ENCODE measurements at regions not wholly inside any gene's neighbourhood (a gene's known extent, or its start where the extent isn't known, plus 50 kb on each side); places are given as distances from the start of the nearest gene placed in this dataset.

- Histone ChIP-seq H3K4me1 (no peaks in the 10 kb centered on the region), H3K9me3 (no peaks in the 10 kb centered on the region), H3K36me3 (no peaks in the 10 kb centered on the region), H3K27ac (no peak overlapping the region), H3K27me3 (no peaks in the 10 kb centered on the region), H3K4me3 (no peak overlapping the region)
- ATAC-seq (no peak), DNase-seq (no peak)
- intact Hi-C loops (cut with DNase I): no loop called here
- TF ChIP-seq, protein P1, sequence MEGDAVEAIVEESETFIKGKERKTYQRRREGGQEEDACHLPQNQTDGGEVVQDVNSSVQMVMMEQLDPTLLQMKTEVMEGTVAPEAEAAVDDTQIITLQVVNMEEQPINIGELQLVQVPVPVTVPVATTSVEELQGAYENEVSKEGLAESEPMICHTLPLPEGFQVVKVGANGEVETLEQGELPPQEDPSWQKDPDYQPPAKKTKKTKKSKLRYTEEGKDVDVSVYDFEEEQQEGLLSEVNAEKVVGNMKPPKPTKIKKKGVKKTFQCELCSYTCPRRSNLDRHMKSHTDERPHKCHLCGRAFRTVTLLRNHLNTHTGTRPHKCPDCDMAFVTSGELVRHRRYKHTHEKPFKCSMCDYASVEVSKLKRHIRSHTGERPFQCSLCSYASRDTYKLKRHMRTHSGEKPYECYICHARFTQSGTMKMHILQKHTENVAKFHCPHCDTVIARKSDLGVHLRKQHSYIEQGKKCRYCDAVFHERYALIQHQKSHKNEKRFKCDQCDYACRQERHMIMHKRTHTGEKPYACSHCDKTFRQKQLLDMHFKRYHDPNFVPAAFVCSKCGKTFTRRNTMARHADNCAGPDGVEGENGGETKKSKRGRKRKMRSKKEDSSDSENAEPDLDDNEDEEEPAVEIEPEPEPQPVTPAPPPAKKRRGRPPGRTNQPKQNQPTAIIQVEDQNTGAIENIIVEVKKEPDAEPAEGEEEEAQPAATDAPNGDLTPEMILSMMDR (IDR thresholded peaks at IDR 0.05): no peak
Measured at GRCh38 chr16:63928421-63928820, 1193.4 kb downstream of the CDH11 start.

DNA sequence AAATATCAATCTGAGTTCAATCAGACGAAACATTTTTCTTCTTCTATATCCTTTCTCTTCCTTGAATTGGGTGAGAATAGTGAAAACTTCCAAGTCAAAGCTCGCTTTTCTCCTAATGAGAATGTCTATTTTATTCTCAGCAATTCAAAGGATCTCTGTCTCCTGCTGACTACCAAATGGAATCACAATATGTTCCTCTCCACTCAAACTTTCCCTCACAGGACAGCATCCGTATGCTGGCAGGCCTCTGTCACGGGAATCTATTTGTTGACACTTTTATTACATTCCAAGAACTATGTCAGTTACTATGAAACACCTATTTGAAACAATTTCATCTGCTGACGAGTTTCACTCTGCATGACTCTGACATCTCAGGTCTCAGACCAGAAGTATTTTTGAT, 1196.6 kb downstream of the CDH11 start:
- Histone ChIP-seq H3K9me3 (no peaks in the 10 kb centered on the region), H3K27ac (no peak overlapping the region), H3K4me3 (no peak overlapping the region), H3K27me3 (no peaks in the 10 kb centered on the region), H3K4me1 (no peaks in the 10 kb centered on the region), H3K36me3 (no peaks in the 10 kb centered on the region)
- DNase-seq (no peak), ATAC-seq (no peak)
- TF ChIP-seq, protein P1 (IDR thresholded peaks at IDR 0.05): no peak
- intact Hi-C loops (cut with DNase I): no loop called here

DNA sequence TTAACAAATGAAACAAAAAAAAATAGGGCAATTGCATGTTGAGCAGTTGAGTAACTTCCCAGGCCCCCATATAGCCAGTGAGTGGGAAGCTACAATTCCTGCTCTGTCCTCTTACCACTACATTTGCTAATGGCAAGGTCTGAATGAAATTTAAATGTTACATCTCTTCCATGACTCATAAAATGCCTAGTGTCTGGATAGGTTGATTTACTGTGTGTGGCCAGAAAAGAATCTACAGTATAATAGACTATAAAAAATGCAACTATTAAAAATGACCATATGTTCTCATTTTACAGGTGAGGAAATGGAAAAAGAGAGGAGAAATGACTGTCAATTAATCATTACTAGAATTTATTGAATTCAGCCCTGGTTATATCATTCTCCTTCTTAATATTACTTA, 1199.3 kb downstream of the CDH11 start:
- Histone ChIP-seq H3K27me3 (no peaks in the 10 kb centered on the region), H3K4me1 (no peaks in the 10 kb centered on the region), H3K27ac (no peak overlapping the region), H3K4me3 (no peak overlapping the region), H3K9me3 (no peaks in the 10 kb centered on the region), H3K36me3 (no peaks in the 10 kb centered on the region)
- TF ChIP-seq, protein P1 (IDR thresholded peaks at IDR 0.05): no peak
- intact Hi-C loops (cut with DNase I): no loop called here
- DNase-seq: no peak
- ATAC-seq: no peak

- Histone ChIP-seq H3K36me3 (no peaks in the 10 kb centered on the region), H3K27ac (no peak overlapping the region), H3K4me3 (no peak overlapping the region), H3K4me1 (no peaks in the 10 kb centered on the region), H3K27me3 (no peaks in the 10 kb centered on the region), H3K9me3 (no peaks in the 10 kb centered on the region)
- TF ChIP-seq, protein P1 (IDR thresholded peaks at IDR 0.05): no peak
- no peak for ATAC-seq
- DNase-seq: no peak
- intact Hi-C loops (cut with DNase I): no loop called here
Measured at GRCh38 chr16:63921737-63922295, 1200.0 kb downstream of the CDH11 start.

DNA sequence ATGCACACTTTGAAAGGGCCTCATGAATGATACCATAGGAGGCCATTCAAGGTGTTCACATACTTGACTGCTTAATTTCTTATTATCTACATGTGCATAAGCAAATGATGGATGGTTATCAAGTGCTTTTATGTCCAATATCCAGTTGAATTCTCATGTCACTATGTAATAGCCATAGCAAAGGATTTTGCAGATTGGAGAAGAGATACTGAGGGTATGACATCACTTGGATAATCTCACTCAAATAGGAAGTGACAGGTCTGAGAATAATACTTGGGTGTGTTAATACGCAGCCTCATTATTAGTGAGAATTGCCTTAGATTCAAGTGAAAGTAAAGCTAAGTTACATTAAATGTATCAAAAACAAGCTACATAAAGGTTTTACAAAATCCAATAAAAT, 1208.6 kb downstream of the CDH11 start:
- DNase-seq: no peak
- Histone ChIP-seq H3K4me3 (no peak overlapping the region), H3K4me1 (no peaks in the 10 kb centered on the region), H3K36me3 (no peaks in the 10 kb centered on the region), H3K9me3 (no peaks in the 10 kb centered on the region), H3K27ac (no peak overlapping the region), H3K27me3 (no peaks in the 10 kb centered on the region)
- intact Hi-C loops (cut with DNase I): no loop called here
- ATAC-seq: no peak
- TF ChIP-seq, protein P1 (IDR thresholded peaks at IDR 0.05): no peak

- no peaks in the 10 kb centered on the region for H3K4me1 ChIP-seq
- no peak for DNase-seq
- no peaks in the 10 kb centered on the region for H3K27me3 ChIP-seq
- no peak overlapping the region for H3K4me3 ChIP-seq
- TF ChIP-seq, protein P1 (IDR thresholded peaks at IDR 0.05): no peak
- H3K9me3 ChIP-seq: no peaks in the 10 kb centered on the region
- ATAC-seq: no peak
- no peak overlapping the region for H3K27ac ChIP-seq
- H3K36me3 ChIP-seq: no peaks in the 10 kb centered on the region
- intact Hi-C loops (cut with DNase I): no loop called here
Measured at GRCh38 chr16:63907251-63907650, 1214.6 kb downstream of the CDH11 start.

Data from upper lobe of right lung (tissue), 1 donor.